HG02840 (cell line): ENCODE measurements at regions not wholly inside any gene's neighbourhood (a gene's known extent, or its start where the extent isn't known, plus 50 kb on each side); places are given as distances from the start of the nearest gene placed in this dataset.
A peak's percentile ranks its signal among the peaks of the same experiment; 100 is the strongest.

Source experiments
- ATAC-seq: cut with Tn5 transposase; IDR thresholded peaks from one replicate; pipeline ENCODE4 v1.9.1; 2021; ENCODE audit warnings: mild to moderate bottlenecking, moderate library complexity, moderate number of reproducible peaks; ENCODE audit not compliant: unreplicated experiment, low FRiP score

DNA sequence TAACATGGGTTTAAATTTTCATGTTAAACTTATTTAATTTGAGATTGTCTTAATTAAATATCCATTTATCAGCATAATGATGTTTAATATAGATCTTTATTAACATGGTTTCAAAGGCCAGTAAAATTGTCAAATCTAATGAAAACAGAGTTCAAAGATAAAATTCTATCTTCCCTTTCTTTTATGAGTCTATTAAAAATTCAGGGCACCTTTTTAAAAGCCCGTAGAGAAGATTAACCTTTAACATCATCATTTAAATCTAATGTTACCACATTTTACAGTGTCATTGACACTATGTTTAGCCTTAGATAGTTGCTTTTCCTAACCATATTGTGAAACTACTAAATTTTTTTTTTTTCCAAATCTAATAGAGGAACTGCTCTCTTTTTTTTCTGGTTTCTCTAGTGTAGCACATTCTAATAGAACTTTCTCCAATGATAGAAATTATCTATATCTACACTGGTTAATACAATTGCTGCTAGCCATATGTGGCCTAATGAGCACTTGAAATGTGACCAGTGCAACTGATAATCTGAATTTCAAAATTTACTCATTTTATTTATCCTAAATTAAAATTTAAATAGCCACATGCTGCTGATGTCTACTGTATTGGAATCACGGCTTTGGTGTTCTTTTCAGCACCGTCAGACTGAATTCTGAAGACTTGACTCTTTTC, 410.9 kb downstream of the UTRN start:
- no peak for ATAC-seq

DNA sequence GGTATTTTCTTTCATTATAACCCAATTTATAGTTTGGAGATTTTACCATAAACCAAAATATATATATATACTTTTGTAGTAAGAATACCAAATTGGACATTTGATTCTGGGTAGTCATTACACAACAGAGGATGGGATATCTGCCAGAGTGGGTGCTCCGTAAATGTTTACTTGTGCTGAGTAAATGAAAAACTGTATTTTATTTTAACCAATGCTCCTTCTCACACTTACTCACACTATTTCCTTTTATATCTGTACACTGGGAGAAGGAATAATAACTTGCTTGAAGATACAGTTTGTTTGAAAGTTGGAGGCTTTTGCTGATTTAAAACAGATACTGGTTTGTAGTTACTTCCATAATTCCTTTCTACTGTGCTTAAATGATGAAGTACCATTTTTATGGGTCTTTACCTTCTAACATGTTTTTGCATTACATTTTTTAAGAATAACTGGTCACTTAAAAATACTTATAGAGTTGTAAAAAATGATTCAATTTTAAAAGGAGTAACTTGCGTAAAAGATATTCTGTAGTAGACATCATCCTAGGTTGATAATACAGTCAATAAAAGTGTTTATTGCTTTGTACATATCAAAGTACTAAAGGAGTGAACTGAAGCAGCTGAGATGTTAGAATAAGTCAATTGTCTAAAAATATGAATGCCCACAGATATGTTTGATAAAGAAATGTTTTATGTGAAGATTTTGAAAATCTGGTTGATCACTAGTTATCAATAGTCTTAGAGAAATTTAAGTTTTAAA, 411.7 kb downstream of the UTRN start:
- no peak for ATAC-seq

DNA sequence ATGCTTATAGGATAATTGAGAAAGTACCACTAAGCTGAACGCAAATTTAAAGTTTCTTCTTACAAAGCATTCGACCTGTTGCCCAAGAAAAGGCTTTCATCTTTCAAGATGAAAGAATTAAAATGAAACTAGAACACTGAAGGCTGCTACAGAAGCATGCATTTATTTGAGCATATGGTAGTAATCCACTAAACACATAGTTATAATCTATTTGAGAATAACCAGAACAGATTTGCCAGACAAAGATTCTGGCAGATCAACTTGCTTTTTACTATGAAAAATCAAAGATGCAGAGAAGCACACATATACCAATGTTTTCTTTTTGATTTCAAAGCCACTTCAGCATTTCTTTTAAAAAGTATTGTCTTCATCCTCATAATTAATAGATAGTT, 412.2 kb downstream of the UTRN start:
- ATAC-seq = no peak

GRCh38 chr6:144697801-144698200, 412.7 kb downstream of the UTRN start:
- no peak for ATAC-seq

GRCh38 chr6:144702781-144703180, 417.6 kb downstream of the UTRN start:
- ATAC-seq = no peak

DNA sequence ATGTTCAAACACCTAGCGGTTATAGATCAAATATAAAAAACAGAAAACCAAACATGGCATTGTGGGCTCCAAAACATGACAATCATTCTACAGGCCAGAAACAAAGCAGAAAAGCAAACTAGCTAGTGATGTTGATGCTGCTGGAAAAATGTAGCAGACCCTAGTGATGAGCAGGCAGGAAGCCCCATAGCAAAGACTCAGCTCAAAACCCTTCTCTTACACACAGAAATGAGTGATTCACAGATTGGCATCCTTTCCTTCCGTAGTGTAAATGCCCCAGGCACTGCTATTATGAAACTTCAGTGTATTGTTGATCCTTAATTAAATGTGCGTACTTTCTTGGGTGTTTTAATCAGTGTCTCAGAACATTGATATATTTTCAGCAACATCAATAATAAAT, 425.1 kb downstream of the UTRN start:
- ATAC-seq = no peak

DNA sequence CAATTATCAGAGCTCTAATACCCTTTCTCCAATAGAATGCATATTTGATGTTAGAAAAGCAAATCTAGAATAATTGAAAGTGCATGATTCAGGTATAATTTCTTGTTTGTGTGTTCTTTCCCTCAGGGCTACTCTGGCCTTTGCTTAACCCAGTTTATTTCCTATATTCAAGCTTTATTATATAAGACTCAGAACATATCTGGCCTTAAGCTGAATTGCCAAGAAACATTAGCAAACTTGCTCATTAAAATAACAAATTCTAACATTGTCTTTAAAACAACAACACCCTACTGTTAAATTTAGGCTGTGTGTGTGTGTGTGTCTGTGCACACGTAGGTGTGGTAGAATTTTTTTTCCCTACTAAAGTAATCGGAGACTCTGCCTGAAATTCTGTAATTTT, 426.5 kb downstream of the UTRN start:
- no peak for ATAC-seq

DNA sequence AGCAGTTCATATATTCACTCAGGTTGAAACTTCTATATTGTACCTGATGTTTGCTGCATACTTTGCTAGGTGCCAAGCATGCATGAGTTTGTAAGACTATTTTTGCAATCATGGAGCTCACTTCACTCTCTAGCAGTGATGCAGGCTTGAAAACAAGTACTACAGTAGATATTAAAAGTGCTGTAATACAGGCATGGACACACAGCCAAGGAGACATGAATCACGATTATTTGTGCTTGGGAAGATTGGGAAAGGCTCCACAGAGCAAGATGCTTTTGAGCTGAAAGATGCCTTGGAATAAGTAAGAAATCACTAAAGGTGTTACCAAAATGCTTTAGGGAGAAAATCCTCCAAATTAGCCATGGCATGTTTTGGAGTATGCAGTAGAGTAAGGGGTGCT, 427.4 kb downstream of the UTRN start:
- no peak for ATAC-seq

DNA sequence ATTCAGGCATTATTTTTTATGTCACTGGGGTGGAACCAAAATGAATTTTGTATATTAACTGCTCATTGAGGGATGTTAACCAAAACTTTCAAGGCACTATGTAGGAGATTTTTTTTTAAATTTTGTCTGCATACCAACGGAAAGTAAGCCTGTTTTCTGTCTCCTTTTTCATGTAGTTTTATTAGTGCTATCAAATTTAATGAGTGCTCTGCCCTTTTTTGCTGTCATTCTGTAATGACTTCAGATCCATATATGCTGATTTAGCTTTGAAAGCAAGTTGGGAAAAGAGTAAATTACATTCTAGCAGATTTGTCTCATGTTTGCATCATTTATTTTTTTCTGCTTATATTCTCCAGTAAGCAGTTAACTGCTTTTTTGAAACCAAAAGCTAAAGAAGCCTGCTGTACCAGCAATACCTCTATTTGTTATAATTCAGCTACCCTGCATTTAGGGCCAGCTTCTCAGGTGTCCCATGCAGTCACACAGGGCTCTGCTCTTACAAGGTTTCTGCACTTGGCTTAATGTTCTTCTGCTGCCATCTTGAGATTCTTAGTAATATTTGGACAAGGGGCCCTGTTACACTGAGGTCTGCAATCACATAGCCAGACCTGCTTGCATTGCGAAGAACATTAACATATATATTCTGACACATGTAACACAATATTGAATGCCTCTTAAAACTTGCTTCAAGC, 429.0 kb downstream of the UTRN start:
- ATAC-seq = no peak

- ATAC-seq = no peak
These were observed 430.2 kb downstream of the UTRN start for GRCh38 chr6:144715344-144715743.

DNA sequence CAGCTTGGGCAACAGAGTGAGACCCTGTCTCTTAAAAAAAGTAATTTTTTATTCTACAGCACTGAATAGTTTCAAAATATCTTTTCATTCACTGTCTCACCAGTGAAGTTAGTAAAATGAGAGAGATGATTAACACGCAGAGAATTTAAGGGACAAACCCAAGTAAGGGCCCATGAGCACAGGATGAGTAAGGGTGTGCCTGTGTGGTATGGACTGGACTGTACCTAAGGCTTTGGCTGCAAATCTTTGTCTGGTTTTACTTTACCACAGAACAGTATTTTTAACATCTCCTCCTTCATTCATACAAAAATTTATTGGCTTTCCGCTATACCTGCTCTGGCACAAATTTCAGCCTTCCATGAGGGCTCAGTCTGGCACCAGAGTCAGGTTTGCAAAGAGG, 433.3 kb downstream of the UTRN start:
- ATAC-seq = no peak

- ATAC-seq = no peak
These were observed 436.1 kb downstream of the UTRN start for GRCh38 chr6:144721232-144721631.

GRCh38 chr6:144722154-144722737, 437.1 kb downstream of the UTRN start:
- ATAC-seq = no peak

DNA sequence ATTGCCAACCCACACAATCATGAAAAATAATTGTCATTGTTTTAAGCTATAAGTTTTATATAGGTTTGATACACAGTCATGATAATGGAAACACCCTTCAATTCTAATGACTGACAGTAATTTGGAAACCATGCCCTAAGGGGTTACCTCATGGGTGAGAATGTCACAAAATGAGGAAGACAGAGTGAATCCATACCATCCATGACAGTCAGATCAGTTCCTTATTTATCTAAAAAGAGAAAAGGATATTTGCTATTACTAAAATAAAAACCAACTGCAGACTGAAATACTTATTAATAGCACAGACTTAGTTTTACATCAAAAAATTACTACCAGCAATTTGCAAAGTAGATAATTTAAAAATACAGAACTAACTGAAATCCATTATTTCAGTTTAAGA, 437.8 kb downstream of the UTRN start:
- no peak for ATAC-seq

DNA sequence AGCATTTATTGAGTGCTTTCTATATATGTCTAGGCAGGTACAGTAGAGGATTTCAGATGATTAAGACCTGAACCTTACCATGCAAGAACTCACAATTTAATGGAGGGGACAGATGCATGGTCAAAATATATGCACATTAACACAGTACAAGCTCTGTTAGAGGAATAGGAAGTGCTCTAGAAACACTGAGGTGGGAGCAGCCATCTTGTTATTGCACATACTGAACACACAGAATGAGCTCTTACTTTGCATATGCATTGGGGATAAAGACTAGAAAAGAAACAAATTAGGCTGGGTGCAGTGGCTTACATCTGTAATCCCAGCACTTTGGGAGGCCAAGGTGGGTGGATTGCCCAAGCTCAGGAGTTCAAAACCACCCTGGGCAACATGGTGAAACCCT, 438.3 kb downstream of the UTRN start:
- ATAC-seq = no peak

- ATAC-seq = no peak
These were observed 439.7 kb downstream of the UTRN start for GRCh38 chr6:144724818-144725217.

GRCh38 chr6:144725736-144726522, 440.8 kb downstream of the UTRN start:
- peak; percentile 57 for ATAC-seq

DNA sequence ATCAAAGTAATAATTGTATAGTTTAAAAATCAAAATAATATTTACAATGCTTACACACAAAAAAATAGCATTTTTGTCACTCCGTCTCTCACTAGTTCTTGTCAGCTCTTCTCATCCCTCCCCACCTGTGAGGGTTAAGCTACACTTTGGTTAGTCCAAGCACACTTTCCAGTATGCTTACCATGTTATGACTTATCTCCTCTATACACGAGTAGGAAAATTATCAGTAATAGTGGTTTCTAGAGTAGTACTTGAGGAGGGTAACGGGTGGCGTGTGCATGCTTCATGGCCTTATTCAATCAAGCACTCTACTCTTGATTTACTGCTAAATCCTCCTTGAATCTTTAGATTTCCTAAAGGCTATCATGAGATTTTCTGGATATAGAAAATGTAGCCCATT, 443.7 kb downstream of the UTRN start:
- ATAC-seq = no peak

DNA sequence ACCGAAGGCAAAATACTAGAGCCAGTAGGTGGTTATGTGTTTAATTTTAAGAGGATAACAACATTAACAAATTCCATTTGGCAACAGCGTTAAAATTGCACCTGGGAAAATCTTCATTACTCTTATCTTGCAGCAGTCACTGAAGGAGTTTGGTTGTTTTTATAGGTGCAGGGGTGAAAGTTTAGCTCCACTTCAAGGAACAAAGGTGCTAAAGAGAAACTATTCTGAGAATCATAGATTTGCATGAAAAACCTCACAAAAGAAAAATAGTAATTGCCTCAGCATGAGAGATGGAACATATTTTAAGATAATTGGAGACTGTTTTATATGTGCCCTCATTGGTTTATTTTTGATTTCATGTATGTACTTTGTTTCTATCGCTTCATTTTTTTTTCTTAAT, 444.4 kb downstream of the UTRN start:
- no peak for ATAC-seq

- no peak for ATAC-seq
These were observed 445.0 kb downstream of the UTRN start for GRCh38 chr6:144730088-144730645.
